22Rv1 (cell line): ENCODE measurements at regions not wholly inside any gene's neighbourhood (a gene's known extent, or its start where the extent isn't known, plus 50 kb on each side); places are given as distances from the start of the nearest gene placed in this dataset.

Experiments used
- H3K27ac ChIP-seq: fragments of 450-650 bp; 2 replicates; pipeline ENCODE4 v1.5.1; 2017
- ZFX ChIP-seq: fragments of 450-650 bp; IDR thresholded peaks from 2 replicates; pipeline ENCODE4 v1.6.1; 2017; ENCODE audit warnings: antibody characterized with exemption, borderline replicate concordance
- TF ChIP-seq, protein P1 (sequence below): fragments of 450-650 bp; IDR thresholded peaks from 2 replicates; pipeline ENCODE4 v1.5.1; 2017; ENCODE audit warnings: mild to moderate bottlenecking

- TF ChIP-seq, protein P1, sequence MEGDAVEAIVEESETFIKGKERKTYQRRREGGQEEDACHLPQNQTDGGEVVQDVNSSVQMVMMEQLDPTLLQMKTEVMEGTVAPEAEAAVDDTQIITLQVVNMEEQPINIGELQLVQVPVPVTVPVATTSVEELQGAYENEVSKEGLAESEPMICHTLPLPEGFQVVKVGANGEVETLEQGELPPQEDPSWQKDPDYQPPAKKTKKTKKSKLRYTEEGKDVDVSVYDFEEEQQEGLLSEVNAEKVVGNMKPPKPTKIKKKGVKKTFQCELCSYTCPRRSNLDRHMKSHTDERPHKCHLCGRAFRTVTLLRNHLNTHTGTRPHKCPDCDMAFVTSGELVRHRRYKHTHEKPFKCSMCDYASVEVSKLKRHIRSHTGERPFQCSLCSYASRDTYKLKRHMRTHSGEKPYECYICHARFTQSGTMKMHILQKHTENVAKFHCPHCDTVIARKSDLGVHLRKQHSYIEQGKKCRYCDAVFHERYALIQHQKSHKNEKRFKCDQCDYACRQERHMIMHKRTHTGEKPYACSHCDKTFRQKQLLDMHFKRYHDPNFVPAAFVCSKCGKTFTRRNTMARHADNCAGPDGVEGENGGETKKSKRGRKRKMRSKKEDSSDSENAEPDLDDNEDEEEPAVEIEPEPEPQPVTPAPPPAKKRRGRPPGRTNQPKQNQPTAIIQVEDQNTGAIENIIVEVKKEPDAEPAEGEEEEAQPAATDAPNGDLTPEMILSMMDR = no peak
- no peak for TF ChIP-seq ZFX
- no peak overlapping the region for H3K27ac ChIP-seq
These were observed 419.2 kb upstream of the CYRIA start for GRCh38 chr2:17084877-17085276.

GRCh38 chr2:17083902-17084301 is 418.3 kb upstream of the CYRIA start:
- TF ChIP-seq, protein P1 = no peak
- TF ChIP-seq ZFX = no peak
- H3K27ac ChIP-seq = no peak overlapping the region

DNA sequence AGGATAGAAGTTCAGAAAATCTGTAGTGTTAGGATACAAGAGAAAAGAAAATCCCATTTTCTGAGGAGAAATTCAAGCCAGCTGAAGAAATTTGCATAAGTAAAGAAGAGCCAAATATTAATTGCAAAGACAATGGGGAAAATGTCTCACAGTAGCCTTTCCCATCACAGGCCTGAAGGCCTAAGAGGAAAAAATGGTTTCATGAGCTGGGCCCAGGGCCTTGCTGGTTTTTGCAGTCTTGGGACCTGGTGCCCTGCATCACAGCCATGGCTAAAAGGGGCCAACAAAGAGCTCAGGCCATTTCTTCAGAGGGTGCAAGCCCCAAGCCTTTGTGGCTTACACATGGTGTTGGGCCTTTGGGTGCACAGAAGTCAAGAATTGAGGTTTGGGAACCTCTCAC is 413.6 kb upstream of the CYRIA start:
- H3K27ac ChIP-seq = no peak overlapping the region
- TF ChIP-seq, protein P1 = no peak
- TF ChIP-seq ZFX = no peak

- TF ChIP-seq, protein P1 = no peak
- no peak for TF ChIP-seq ZFX
- no peak overlapping the region for H3K27ac ChIP-seq
These were observed 410.9 kb upstream of the CYRIA start for GRCh38 chr2:17076533-17076932.

DNA sequence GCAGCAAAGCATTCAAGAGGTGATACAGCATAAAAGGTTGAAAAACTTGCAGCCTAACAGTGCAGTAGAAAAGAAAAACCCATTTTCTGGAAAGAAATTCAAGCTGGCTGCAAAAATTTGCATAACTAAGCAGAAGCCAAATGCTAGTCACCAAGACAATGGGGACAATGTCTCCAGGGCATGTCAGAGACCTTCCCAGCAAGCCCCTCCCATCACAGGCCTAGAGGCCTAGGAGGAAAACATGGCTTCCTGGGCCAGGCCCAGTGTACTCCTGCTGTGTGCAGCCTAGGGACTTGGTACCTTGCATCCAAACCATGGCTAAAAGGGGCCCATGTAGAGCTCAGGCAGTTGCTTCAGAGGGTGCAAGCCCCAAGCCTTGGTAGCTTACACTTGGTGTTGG is 405.1 kb upstream of the CYRIA start:
- no peak for TF ChIP-seq ZFX
- TF ChIP-seq, protein P1 = no peak
- H3K27ac ChIP-seq = no peak overlapping the region

DNA sequence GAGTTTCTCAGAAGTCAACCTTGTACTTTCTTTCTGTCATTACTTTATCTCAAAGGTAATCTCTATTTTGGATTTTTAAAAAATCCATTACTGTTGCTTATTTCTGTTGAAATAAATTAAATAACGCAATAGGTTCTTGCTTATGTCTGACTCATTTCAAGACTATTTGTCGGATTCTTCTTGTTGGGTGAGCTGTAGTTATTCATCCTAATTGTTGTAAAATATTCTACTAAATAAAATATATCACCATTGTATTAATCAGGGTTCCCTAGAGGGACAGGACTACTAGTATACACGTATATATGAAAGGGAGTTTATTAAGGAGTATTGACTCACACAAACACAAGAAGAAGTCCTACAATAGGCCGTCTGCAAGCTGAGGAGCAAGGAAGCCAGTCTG is 403.9 kb upstream of the CYRIA start:
- TF ChIP-seq, protein P1 = no peak
- no peak for TF ChIP-seq ZFX
- no peak overlapping the region for H3K27ac ChIP-seq

DNA sequence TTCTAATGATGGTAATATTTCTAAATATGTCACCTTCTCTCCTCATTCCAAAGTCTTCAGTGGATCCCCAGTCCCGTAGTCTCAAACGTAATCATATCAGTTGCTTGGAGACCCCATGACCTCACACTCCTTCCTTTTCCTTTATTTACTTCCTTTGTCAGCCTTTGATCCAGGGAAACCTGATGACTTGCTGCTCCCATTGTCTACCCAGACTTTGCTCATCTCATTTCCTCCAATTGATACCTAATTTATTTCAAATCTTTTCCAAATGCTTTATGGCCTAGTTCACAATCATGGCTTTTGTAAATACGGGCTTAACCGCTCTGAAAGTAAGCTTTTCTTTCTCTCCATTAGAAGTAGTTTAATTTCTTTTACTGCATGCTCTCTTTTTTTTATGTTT is 402.4 kb upstream of the CYRIA start:
- TF ChIP-seq, protein P1 = no peak
- no peak for TF ChIP-seq ZFX
- H3K27ac ChIP-seq = no peak overlapping the region
